ENCODE measurements at regions not wholly inside any gene's neighbourhood (a gene's known extent, or its start where the extent isn't known, plus 50 kb on each side); places are given as distances from the start of the nearest gene placed in this dataset.

DNA sequence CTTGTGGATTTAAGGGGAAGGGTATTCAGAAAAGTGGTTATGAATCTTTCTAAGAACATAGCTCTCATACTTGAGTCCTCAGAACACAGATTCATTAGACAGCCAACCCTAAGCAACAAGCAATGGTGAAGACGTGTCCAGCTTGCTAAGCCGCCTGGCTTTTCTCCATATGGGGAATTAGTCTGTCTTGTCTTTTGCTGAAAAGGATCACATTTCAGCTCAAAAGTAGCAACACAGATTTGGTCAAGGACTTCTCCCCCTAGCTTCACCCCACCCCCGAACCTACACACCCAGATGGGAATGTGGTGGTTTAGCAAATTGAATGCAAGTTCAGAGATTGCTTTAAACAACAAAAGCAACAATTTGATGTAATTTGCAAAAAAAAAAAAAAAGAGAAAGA lies 103.3 kb upstream of the RASGEF1B start:
- no peak for DNase-seq

GRCh38 chr4:81573840-81574239 lies 102.1 kb upstream of the RASGEF1B start:
- DNase-seq: no peak

- DNase-seq: no peak
These were observed 100.7 kb upstream of the RASGEF1B start for GRCh38 chr4:81572402-81572801.

GRCh38 chr4:81571105-81571504 lies 99.4 kb upstream of the RASGEF1B start:
- DNase-seq: no peak

DNA sequence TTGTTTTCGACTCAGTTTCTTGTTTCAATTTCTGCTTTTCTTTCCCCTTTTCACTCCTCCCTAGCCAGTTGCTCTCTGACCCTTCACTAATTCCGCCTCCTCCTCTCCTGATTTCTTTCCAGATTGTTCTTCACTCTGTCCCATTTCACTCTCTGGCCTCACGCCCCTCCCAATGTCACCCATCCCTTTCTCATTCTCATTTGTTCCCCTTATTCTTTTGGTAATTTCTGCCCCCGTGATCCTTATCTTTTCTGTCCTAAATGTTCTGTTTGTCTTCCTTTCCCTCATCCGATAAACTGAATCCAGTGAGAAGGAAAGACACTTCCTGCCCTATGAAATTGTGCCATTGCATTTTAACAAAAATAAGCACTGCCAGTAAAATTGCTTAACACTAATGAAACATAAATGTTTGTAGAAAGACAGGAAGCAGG lies 94.5 kb upstream of the RASGEF1B start:
- DNase-seq: no peak

GRCh38 chr4:81565142-81565870 lies 93.6 kb upstream of the RASGEF1B start:
- peak; percentile 85 for DNase-seq

- DNase-seq: no peak
These were observed 92.3 kb upstream of the RASGEF1B start for GRCh38 chr4:81564025-81564424.

DNA sequence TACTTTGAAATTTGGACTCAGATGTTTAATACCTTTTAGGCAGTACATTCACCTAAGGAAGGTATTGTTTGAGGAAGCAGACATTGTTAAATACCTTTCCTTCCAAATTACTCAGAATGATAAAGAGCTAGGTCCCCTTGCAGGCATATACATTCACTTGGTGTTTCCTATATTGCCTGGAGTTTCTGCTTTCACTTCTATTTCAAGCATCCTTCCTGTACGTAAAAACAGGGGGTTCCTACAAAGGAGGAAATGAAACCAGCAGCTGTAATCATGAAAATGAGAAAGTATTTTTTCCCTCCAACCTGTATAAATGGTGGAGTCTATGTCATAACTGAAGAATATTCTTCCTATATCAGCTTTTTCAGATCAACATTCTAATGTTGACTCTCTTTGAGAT lies 90.4 kb upstream of the RASGEF1B start:
- DNase-seq: no peak

DNA sequence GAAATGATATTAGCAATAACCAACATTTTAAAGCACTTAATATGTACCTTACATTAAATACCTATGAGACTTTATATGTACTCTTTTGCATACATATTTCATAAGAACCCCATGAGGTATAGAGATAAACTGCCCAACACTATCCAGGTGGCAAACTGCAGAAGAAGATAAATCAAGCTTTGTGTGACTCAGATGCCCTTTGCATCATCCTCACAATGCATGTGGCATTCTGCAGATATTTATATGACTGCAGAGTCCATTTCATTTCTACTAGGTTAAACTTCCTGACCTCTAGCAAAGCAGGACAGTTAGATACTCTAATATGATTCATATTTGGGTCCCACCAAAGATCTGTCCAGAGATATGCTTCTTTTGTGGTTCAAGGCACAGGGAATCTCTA lies 85.6 kb upstream of the RASGEF1B start:
- no peak for DNase-seq

DNA sequence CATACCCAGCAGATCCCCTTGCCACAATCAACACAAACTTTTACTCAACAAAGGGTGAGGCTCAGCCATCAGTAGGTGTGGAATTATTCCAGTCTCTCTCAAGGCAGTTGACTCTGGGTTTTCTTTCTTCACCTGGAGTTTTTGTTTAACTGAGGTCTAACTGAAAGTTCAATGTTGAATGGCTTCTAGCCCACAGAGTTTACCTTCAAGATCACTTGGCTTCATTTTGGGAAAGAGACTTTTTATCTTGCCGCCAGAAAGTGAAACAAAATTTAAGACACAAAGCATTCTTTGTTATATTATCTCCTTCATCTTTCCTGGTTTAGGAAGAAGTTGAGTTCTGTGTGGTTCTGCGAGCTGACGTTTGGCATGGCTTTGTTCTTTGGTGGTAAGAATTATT lies 83.8 kb upstream of the RASGEF1B start:
- DNase-seq: no peak

DNA sequence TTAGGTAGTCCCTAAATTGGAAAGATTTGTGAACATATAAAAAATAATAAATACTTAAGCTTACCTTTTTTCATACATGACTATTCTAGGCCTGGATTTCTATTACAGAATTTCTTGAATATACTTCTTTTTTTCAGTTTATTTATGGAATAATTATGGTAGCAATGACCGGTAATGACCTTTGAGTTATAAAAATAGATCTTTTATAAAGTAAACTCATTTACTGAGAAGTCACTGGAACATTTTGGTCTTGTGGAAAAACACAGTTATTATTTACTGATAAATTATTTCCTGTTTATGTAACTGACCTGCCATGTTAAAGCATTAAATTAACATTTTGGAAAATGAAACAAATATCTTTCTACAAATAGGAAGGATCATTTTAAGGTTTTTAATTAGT lies 80.4 kb upstream of the RASGEF1B start:
- DNase-seq: no peak

- no peak for DNase-seq
These were observed 78.7 kb upstream of the RASGEF1B start for GRCh38 chr4:81550388-81550859.

DNA sequence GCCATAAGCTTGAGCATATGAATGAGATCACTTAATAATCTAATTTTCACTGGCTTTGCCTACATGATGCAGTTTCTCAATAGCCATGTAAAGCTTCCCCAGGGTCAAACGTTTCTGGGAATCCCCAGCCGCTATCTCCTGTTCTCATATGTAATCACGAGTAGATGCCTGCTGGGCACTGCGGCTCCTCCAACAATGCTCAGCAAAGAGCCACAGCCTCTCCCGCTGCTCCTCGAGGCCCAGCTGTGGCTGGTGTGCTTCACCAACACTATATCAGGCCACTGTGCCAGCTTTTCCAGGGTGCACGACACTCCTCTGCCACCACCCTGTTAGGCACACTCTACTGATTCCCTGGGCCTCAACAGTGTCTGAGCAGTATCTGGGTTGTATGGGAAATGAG lies 78.3 kb upstream of the RASGEF1B start:
- no peak for DNase-seq

DNA sequence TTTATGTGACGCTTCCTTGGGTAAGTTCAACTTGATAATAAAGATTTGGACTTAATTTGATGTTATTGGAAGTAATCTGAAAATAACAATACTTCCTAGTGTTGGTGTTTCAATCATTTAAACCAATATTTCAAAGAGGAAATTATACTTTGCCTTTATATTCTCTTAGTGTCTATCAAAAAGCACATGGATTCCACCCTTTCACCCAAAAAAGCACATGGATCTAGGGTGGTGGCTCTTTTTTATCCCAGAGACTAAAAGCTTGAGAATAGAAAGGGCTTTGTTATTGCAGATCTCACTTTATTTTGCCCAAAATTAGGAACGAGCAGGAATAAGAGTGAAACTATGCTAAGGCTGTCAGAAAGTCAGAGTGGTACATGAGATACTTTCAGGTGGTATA lies 75.1 kb upstream of the RASGEF1B start:
- no peak for DNase-seq

- DNase-seq: no peak
These were observed 69.6 kb upstream of the RASGEF1B start for GRCh38 chr4:81541161-81541945.

DNA sequence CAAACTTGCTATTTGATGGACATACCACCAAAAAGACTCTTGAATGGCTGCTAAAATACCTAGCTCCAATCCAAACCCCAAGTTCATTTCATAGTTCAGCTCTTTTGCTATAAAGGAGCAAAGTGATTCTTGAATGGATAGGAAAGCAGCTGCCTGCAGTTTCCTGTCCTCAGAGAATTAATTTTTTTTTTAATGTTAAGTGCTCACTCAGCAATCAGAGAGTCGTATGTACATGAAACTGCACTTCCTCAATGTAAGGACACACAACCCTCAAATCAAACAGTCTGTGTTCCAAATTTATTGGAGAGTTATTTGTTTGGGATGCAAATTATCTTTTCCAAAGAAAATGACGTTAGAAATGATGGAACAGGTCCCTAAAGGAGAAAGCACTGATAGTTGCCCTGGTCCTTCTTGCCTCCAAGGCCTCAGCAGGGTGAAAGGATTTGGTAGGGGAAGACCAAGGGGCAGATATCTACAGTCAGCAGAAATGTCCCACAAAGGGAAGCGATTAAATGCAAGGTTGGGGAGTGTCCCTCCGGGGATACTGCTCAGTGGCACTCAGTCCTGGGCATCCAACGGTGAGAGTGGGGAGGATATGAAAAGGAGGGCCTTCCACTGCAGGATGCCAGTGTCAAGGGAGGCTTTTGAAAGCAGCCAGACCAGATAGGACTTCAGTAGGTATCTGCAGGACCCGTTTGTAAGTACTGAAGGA lies 67.2 kb upstream of the RASGEF1B start:
- no peak for DNase-seq

DNA sequence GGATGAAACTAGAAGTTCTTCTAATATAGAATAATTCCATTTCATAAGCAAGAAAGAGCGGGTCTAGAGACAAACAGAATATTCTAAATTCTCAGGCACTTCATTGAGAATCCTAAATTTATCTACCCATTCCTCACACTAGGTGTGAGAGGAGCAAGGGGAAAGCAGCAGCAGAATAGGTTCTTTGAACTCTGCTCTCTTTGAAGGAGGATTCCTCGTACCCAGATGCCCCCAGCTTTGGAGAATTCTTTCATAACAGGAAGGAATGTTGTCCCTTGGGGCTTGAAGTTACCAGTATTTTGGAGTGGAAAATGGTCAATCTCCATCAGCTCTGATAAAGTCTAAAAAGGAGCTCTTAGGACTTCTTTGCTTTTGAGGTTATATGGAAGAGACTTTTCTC lies 59.7 kb upstream of the RASGEF1B start:
- no peak for DNase-seq

DNA sequence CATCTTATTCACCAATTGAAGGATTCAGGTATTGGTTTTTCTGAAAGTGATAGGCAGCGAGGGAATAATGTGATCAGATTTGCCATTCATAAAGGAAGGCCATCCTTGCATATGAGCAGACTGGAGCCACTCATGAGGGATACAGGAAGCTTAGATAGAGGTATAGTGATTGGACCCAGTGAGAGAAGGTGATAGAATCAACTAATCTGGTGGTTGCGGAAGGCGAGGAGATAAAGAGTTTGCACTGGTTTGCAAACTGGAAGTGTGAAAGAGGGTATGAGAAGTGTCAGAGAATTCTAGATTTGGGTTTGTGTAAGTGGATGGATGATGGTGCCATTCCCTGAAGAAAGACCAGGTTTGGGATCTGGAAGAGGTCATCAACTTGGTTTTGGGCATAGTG lies 57.3 kb upstream of the RASGEF1B start:
- DNase-seq: no peak

- no peak for DNase-seq
These were observed 56.5 kb upstream of the RASGEF1B start for GRCh38 chr4:81528200-81528599.

GRCh38 chr4:81527709-81528108 lies 56.0 kb upstream of the RASGEF1B start:
- no peak for DNase-seq

DNA sequence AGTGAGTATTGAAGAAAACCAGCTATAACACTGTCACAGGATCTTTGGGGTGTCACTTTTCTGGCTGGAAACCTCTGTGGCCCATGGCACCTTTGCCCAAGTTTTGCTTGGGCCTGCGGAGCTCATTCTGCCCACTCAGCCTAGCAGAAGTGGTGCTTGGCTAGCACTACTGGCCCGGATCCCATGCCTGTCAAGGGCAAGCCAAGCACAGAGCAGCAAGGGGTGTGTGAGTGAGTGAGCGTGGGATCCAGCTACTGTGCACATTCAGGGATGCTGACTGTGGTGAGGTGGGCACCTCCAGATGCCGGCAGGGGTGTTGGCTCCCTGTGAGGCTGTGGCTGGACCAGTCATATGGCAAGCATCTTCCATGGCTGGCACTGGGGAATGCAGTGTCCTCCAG lies 55.4 kb upstream of the RASGEF1B start:
- no peak for DNase-seq

DNA sequence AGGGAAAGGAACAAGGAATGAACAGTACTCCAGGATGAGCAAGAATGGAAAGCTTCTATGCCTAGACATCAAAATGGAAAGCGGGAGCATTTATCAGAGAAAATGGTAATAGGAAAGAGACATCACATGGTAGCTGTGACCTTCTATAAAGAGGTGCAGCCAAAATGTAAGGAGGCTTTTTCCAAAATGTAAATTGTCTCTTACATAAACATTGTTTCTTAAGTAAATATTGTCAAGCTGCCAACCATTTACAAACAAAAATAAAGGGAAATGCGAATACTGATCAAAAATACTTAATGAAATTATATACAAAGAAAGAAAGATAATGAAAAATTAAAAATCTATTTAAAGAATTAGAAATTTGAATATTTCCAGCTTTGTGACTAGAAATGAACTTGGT lies 55.0 kb upstream of the RASGEF1B start:
- no peak for DNase-seq

- DNase-seq: peak; percentile 72
These were observed 52.1 kb upstream of the RASGEF1B start for GRCh38 chr4:81523672-81524327.

Measured in midbrain (tissue), 1 donor.